Fibroblast of the aortic adventitia (primary cell): ENCODE measurements at regions not wholly inside any gene's neighbourhood (a gene's known extent, or its start where the extent isn't known, plus 50 kb on each side); places are given as distances from the start of the nearest gene placed in this dataset.
A peak's percentile ranks its signal among the peaks of the same experiment; 100 is the strongest.

Experiments used
- DNase-seq: peaks from one replicate; pipeline ENCODE4 v3.0.0-alpha.2; 2010; ENCODE audit warnings: low read depth
- H3K4me3 ChIP-seq: 2 replicates; pipeline ENCODE4 v1.5.1; 2011; ENCODE audit warnings: low read depth, mild to moderate bottlenecking, control low read depth, low read length, moderate library complexity
- TF ChIP-seq, protein P1 (sequence below): IDR thresholded peaks from 2 replicates; pipeline ENCODE4 v1.5.1; 2011; ENCODE audit warnings: mild to moderate bottlenecking, low read length, control low read depth, inconsistent platforms; ENCODE audit not compliant: insufficient read depth

GRCh38 chr18:10060469-10060782 is 146.6 kb downstream of the VAPA start:
- no peak overlapping the region for H3K4me3 ChIP-seq
- DNase-seq, result no peak
- TF ChIP-seq, protein P1, sequence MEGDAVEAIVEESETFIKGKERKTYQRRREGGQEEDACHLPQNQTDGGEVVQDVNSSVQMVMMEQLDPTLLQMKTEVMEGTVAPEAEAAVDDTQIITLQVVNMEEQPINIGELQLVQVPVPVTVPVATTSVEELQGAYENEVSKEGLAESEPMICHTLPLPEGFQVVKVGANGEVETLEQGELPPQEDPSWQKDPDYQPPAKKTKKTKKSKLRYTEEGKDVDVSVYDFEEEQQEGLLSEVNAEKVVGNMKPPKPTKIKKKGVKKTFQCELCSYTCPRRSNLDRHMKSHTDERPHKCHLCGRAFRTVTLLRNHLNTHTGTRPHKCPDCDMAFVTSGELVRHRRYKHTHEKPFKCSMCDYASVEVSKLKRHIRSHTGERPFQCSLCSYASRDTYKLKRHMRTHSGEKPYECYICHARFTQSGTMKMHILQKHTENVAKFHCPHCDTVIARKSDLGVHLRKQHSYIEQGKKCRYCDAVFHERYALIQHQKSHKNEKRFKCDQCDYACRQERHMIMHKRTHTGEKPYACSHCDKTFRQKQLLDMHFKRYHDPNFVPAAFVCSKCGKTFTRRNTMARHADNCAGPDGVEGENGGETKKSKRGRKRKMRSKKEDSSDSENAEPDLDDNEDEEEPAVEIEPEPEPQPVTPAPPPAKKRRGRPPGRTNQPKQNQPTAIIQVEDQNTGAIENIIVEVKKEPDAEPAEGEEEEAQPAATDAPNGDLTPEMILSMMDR, result no peak

GRCh38 chr18:10060841-10061240 is 147.0 kb downstream of the VAPA start:
- no peak for DNase-seq
- no peak overlapping the region for H3K4me3 ChIP-seq
- TF ChIP-seq, protein P1, result no peak

DNA sequence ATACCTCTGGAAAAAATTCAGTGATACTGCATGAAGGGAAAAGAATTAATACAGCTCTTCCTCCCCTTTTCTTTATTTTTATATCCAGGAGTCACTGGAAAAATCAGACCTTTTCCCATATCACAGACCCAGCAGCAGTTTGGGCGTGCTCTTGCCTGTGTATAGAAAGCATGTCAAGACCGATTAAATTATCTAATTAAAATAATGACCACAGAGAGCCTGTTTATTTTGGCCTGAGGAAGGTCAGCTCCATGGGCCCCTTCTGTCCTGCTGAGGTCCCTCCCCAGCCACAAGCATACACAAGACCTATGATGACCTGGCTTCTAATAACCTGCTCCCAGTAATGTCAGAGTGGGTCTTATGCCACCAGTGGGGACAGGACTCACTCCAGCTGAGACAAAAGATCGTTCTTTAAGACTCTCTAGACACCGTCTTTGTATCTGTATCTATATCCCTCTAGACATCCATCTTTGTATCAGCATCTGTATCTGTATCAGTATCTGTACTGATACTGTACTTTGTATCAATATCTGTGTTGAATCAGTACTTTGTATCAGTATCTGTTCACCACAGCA is 147.8 kb downstream of the VAPA start:
- TF ChIP-seq, protein P1, result no peak
- no peak for DNase-seq

GRCh38 chr18:10062302-10063300 is 148.8 kb downstream of the VAPA start:
- peak; percentile 24 for DNase-seq
- TF ChIP-seq, protein P1, result no peak
- H3K4me3 ChIP-seq, result no peak overlapping the region

More for the DNA sequence above, 147.8 kb downstream of the VAPA start:
- H3K4me3 ChIP-seq, result no peak overlapping the region

- DNase-seq, result no peak
- no peak overlapping the region for H3K4me3 ChIP-seq
- TF ChIP-seq, protein P1, result no peak
These were observed 149.7 kb downstream of the VAPA start for GRCh38 chr18:10063489-10063888.

GRCh38 chr18:10064267-10064666 is 150.5 kb downstream of the VAPA start:
- TF ChIP-seq, protein P1, result no peak
- DNase-seq, result no peak
- H3K4me3 ChIP-seq, result no peak overlapping the region
